ENCODE measurements at regions not wholly inside any gene's neighbourhood (a gene's known extent, or its start where the extent isn't known, plus 50 kb on each side); places are given as distances from the start of the nearest gene placed in this dataset.

DNA sequence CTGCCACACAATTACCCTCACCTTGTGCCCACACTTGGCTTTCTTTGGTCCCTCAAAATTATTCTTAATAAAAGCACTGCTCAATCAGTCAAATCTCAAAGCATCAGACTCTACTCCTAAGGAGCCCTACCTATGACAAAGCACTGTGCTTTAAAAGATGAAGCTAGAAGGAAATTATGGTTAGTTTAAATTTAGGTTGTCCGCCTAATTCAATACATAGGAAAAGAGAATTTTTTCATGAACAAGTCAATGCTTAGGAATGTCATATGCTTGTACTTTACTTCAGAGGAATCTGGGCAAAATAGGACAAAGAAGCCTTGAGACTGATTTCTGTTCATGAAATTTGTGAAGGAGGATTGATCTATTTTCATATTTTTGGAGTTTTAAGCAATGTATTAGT lies 726.4 kb upstream of the CDH2 start:
- no peak for TF ChIP-seq CTCF (IDR thresholded peaks at IDR 0.05)
- no peak for TF ChIP-seq POLR2A (IDR thresholded peaks at IDR 0.05)
